HepG2 (cell line): ENCODE measurements at regions not wholly inside any gene's neighbourhood (a gene's known extent, or its start where the extent isn't known, plus 50 kb on each side); places are given as distances from the start of the nearest gene placed in this dataset.

Source experiments
- ATAC-seq: fragments of 200-7000 bp; cut with Tn5 transposase; 3 replicates; pipeline ENCODE4 v1.9.1; 2020; ENCODE audit warnings: mild to moderate bottlenecking, moderate library complexity
- BruUV-seq: library from RNA; stranded (reverse); fragments of 400-500 nt; replicated peaks from 2 replicates; lab custom pipeline; 2021; lab: Mats Ljungman, UMichigan
- CTCF ChIA-PET: fragments of 300-600 bp; formaldehyde crosslinking; extraction: SDS; loops from one replicate; lab custom pipeline; 2021; ENCODE audit warnings: low total read pairs, inconsistent platforms, low intra/inter-chr PET ratio; lab: Yijun Ruan, JAX
- POLR2A ChIA-PET: fragments of 350-600 bp; sonication (Branson Sonifier 250); formaldehyde crosslinking; loops from one replicate; lab custom pipeline; 2020; ENCODE audit warnings: antibody characterized with exemption, inconsistent platforms; lab: Yijun Ruan, JAX
- DNase-seq: peaks from one replicate; pipeline ENCODE4 v3.0.0-alpha.2; 2015; ENCODE audit warnings: low spot score
- FAIRE-seq: peaks from 3 replicates; lab custom pipeline; 2011; peaks lifted over from hg19 to GRCh38; lab: Jason Lieb, UNC
- H2AFZ ChIP-seq: one replicate; pipeline ENCODE4 v1.6.1; 2011; ENCODE audit warnings: low read length, inconsistent platforms
- H3K27ac ChIP-seq: fragments of 300-600 bp; 3 replicates; pipeline ENCODE4 v1.8.0; 2011; ENCODE audit warnings: mixed run types, mild to moderate bottlenecking, mixed read lengths, low read length, inconsistent platforms; ENCODE audit not compliant: insufficient read depth; ENCODE audit errors: extremely low read length
- H3K27me3 ChIP-seq, 2 experiments: fragments of 200-600 bp in 1 of 2; 2 replicates in 1 of 2; 3 replicates in 1 of 2; pipeline versions ENCODE4 v1.6.0 to v1.8.0; 2011; ENCODE audit warnings: low read length in 2 of 2, mild to moderate bottlenecking in 2 of 2, moderate library complexity in 2 of 2, inconsistent platforms in 1 of 2; ENCODE audit not compliant: insufficient read depth in 2 of 2, control insufficient read depth in 1 of 2
- H3K36me3 ChIP-seq, 2 experiments: fragments of 200-600 bp in 1 of 2; replicated peaks in 1 of 2; 2 replicates in 1 of 2; 3 replicates in 1 of 2; pipeline versions ENCODE4 v1.5.1 to v1.8.0; 2011; ENCODE audit warnings: low read length in 2 of 2, inconsistent platforms in 1 of 2; ENCODE audit not compliant: insufficient read depth in 2 of 2, control insufficient read depth in 1 of 2
- H3K4me1 ChIP-seq: 2 replicates; pipeline ENCODE4 v1.5.1; 2012; ENCODE audit warnings: low read length, inconsistent platforms; ENCODE audit not compliant: insufficient read depth
- H3K4me2 ChIP-seq: 2 replicates; pipeline ENCODE4 v1.6.0; 2011; ENCODE audit warnings: low read depth, low read length, inconsistent platforms
- H3K4me3 ChIP-seq, 3 experiments: fragments of 200-600 bp in 1 of 3; sonication (generic), shearing (Covaris generic) in 1 of 3; replicated peaks in 1 of 3; 2 replicates each; pipeline ENCODE4 v1.5.1; 2011 to 2016; ENCODE audit warnings: low read length in 3 of 3, inconsistent platforms in 2 of 3, low read depth in 2 of 3, mild to moderate bottlenecking in 2 of 3, control low read depth in 1 of 3, mixed read lengths in 1 of 3; ENCODE audit not compliant: insufficient read depth in 1 of 3
- H3K79me2 ChIP-seq: one replicate; pipeline ENCODE4 v1.6.1; 2011; ENCODE audit warnings: low read length, inconsistent platforms; ENCODE audit not compliant: insufficient read depth
- H3K9ac ChIP-seq: 2 replicates; pipeline ENCODE4 v1.6.0; 2011; ENCODE audit warnings: mild to moderate bottlenecking, low read depth, low read length, inconsistent platforms; ENCODE audit not compliant: insufficient read depth
- H3K9me3 ChIP-seq: 2 replicates; pipeline ENCODE4 v1.5.1; 2012; ENCODE audit warnings: mild to moderate bottlenecking, low read length
- H4K20me1 ChIP-seq: 2 replicates; pipeline ENCODE4 v1.6.0; 2011; ENCODE audit warnings: inconsistent platforms, mild to moderate bottlenecking, low read length, moderate library complexity; ENCODE audit not compliant: insufficient read depth
- KDM3A ChIP-seq: IDR thresholded peaks from 2 replicates; pipeline ENCODE4 v1.6.1; 2018; ENCODE audit warnings: low read depth, missing compliant biosample characterization
- MTA1 ChIP-seq: sonication (generic); formaldehyde crosslinking; IDR thresholded peaks from 2 replicates; pipeline ENCODE4 v1.4.0; 2020; ENCODE audit warnings: missing genetic modification reagents, mild to moderate bottlenecking, borderline replicate concordance
- RXRB ChIP-seq: IDR thresholded peaks from 2 replicates; pipeline ENCODE4 v1.6.1; 2016; ENCODE audit warnings: borderline replicate concordance, missing genetic modification reagents, missing compliant biosample characterization
- SAP130 ChIP-seq: IDR thresholded peaks from 2 replicates; pipeline ENCODE4 v1.6.1; 2016; ENCODE audit warnings: low read depth
- TRIM24 ChIP-seq: sonication (generic); formaldehyde crosslinking; IDR thresholded peaks from 2 replicates; pipeline ENCODE4 v1.8.0; 2022; ENCODE audit warnings: mild to moderate bottlenecking, missing genetic modification reagents
- ZNF224 ChIP-seq: sonication (generic); formaldehyde crosslinking; IDR thresholded peaks from 2 replicates; pipeline ENCODE4 v1.5.0; 2020; ENCODE audit warnings: mild to moderate bottlenecking, missing genetic modification reagents
- ZNF260 ChIP-seq: sonication (generic); formaldehyde crosslinking; IDR thresholded peaks from 2 replicates; pipeline ENCODE4 v1.4.0; 2020; ENCODE audit warnings: missing genetic modification reagents, low read depth, mild to moderate bottlenecking, borderline replicate concordance
- ZNF30 ChIP-seq: sonication (generic); formaldehyde crosslinking; IDR thresholded peaks from 2 replicates; pipeline ENCODE4 v1.5.0; 2020; ENCODE audit warnings: mild to moderate bottlenecking, missing genetic modification reagents
- WGBS: methylation state at CpG from one replicate; pipeline ENCODE4 v1.1.6; 2017; ENCODE audit warnings: low lambda C conversion rate; 5-methylcytosine and 5-hydroxymethylcytosine counted together
- in situ Hi-C: cut with HindIII; loops from 2 replicates; pipeline ENCODE4 v1.10.0; 2017; ENCODE audit warnings: low pct_unique_long_range_greater_than_20kb; ENCODE audit not compliant: extremely low pct_ligation_motif_present
- intact Hi-C: fragments of 100-400 bp; cut with micrococcal nuclease; formaldehyde crosslinking; loops from one replicate; pipeline ENCODE4 v1.10.0; 2022; ENCODE audit not compliant: unreplicated experiment
- TF ChIP-seq, protein P1 (sequence below): sonication (generic); formaldehyde crosslinking; IDR thresholded peaks from 2 replicates; pipeline ENCODE4 v1.5.0; 2020; ENCODE audit warnings: mild to moderate bottlenecking, missing genetic modification reagents
- TF ChIP-seq, protein P2 (sequence below): sonication (generic); formaldehyde crosslinking; IDR thresholded peaks from 2 replicates; pipeline ENCODE4 v1.5.0; 2020; ENCODE audit warnings: missing genetic modification reagents
- TF ChIP-seq, protein P3 (sequence below): sonication (generic); formaldehyde crosslinking; IDR thresholded peaks from 2 replicates; pipeline ENCODE4 v1.5.1; 2020; ENCODE audit warnings: missing genetic modification reagents, mild to moderate bottlenecking, borderline replicate concordance
- TF ChIP-seq, protein P4 (sequence below): IDR thresholded peaks from 2 replicates; pipeline ENCODE4 v1.6.1; 2016; ENCODE audit warnings: missing genetic modification reagents, missing compliant biosample characterization
- TF ChIP-seq, protein P5 (sequence below): sonication (generic); formaldehyde crosslinking; IDR thresholded peaks from 2 replicates; pipeline ENCODE4 v1.4.0; 2020; ENCODE audit warnings: missing genetic modification reagents
- TF ChIP-seq, protein P6 (sequence below): sonication (generic); formaldehyde crosslinking; IDR thresholded peaks from 2 replicates; pipeline ENCODE4 v1.8.0; 2022; ENCODE audit warnings: mild to moderate bottlenecking, missing genetic modification reagents, borderline replicate concordance

DNA sequence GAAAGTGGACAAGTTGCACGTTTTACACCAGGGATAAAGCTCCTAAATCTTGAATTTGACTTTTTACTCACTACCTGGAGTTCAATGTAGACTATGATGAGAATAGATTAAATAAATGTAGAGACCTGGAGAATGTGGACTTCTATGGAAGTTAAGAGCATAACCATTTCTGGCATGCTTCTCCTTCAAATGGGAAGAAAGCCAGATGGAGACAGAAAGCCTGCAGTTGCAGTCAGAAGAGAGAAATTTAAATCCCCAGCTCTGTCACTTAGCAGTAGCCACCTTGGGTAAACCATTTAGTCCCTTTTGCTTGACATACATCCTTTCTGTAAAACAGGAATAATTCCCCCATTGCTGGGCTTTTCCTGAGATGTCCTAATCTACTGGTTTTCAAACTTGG, 355.3 kb upstream of the AUTS2 start:
- WGBS: 0% methylated on average over 1 of the region's 1 CpG
- H3K4me2 ChIP-seq: no peak overlapping the region
- H3K9ac ChIP-seq: no peak overlapping the region
- no TSS peak for BruUV-seq
- ChIA-PET POLR2A (no interaction called here), CTCF (no interaction called here)
- H4K20me1 ChIP-seq: no peaks in the 10 kb centered on the region
- FAIRE-seq (no peak), DNase-seq (no peak), ATAC-seq (no peak)
- H3K27me3 ChIP-seq: no peaks in the 10 kb centered on the region
- no peak overlapping the region for H3K4me3 ChIP-seq
- no peaks in the 10 kb centered on the region for H3K79me2 ChIP-seq
- intact Hi-C loops: no loop called here
- in situ Hi-C loops: no loop called here
- peaks cover 2% of the 10 kb centered on the region for H3K4me1 ChIP-seq
- H3K36me3 ChIP-seq: no peaks in the 10 kb centered on the region
- no peak overlapping the region for H3K27ac ChIP-seq
- H2AFZ ChIP-seq: no peak overlapping the region
- peaks cover 5% of the 10 kb centered on the region; the same call in 1 of the 2 replicates for H3K9me3 ChIP-seq
- TF ChIP-seq, protein P1, sequence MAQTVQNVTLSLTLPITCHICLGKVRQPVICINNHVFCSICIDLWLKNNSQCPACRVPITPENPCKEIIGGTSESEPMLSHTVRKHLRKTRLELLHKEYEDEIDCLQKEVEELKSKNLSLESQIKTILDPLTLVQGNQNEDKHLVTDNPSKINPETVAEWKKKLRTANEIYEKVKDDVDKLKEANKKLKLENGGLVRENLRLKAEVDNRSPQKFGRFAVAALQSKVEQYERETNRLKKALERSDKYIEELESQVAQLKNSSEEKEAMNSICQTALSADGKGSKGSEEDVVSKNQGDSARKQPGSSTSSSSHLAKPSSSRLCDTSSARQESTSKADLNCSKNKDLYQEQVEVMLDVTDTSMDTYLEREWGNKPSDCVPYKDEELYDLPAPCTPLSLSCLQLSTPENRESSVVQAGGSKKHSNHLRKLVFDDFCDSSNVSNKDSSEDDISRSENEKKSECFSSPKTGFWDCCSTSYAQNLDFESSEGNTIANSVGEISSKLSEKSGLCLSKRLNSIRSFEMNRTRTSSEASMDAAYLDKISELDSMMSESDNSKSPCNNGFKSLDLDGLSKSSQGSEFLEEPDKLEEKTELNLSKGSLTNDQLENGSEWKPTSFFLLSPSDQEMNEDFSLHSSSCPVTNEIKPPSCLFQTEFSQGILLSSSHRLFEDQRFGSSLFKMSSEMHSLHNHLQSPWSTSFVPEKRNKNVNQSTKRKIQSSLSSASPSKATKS: no peak
- TF ChIP-seq, protein P2, sequence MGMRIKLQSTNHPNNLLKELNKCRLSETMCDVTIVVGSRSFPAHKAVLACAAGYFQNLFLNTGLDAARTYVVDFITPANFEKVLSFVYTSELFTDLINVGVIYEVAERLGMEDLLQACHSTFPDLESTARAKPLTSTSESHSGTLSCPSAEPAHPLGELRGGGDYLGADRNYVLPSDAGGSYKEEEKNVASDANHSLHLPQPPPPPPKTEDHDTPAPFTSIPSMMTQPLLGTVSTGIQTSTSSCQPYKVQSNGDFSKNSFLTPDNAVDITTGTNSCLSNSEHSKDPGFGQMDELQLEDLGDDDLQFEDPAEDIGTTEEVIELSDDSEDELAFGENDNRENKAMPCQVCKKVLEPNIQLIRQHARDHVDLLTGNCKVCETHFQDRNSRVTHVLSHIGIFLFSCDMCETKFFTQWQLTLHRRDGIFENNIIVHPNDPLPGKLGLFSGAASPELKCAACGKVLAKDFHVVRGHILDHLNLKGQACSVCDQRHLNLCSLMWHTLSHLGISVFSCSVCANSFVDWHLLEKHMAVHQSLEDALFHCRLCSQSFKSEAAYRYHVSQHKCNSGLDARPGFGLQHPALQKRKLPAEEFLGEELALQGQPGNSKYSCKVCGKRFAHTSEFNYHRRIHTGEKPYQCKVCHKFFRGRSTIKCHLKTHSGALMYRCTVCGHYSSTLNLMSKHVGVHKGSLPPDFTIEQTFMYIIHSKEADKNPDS (CRISPR knock-in tag): no peak
- TF ChIP-seq, protein P3, sequence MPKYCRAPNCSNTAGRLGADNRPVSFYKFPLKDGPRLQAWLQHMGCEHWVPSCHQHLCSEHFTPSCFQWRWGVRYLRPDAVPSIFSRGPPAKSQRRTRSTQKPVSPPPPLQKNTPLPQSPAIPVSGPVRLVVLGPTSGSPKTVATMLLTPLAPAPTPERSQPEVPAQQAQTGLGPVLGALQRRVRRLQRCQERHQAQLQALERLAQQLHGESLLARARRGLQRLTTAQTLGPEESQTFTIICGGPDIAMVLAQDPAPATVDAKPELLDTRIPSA: no peak
- TF ChIP-seq, protein P4, sequence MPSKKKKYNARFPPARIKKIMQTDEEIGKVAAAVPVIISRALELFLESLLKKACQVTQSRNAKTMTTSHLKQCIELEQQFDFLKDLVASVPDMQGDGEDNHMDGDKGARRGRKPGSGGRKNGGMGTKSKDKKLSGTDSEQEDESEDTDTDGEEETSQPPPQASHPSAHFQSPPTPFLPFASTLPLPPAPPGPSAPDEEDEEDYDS (CRISPR knock-in tag): no peak
- TF ChIP-seq, protein P5, sequence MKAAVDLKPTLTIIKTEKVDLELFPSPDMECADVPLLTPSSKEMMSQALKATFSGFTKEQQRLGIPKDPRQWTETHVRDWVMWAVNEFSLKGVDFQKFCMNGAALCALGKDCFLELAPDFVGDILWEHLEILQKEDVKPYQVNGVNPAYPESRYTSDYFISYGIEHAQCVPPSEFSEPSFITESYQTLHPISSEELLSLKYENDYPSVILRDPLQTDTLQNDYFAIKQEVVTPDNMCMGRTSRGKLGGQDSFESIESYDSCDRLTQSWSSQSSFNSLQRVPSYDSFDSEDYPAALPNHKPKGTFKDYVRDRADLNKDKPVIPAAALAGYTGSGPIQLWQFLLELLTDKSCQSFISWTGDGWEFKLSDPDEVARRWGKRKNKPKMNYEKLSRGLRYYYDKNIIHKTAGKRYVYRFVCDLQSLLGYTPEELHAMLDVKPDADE (CRISPR knock-in tag): no peak
- TF ChIP-seq MTA1 (CRISPR knock-in tag) (no peak), ZNF30 (no peak), TRIM24 (CRISPR knock-in tag) (no peak), KDM3A (CRISPR knock-in tag) (no peak), SAP130 (CRISPR knock-in tag) (no peak), RXRB (CRISPR knock-in tag) (no peak), ZNF224 (no peak), ZNF260 (CRISPR knock-in tag) (no peak)
- TF ChIP-seq, protein P6, sequence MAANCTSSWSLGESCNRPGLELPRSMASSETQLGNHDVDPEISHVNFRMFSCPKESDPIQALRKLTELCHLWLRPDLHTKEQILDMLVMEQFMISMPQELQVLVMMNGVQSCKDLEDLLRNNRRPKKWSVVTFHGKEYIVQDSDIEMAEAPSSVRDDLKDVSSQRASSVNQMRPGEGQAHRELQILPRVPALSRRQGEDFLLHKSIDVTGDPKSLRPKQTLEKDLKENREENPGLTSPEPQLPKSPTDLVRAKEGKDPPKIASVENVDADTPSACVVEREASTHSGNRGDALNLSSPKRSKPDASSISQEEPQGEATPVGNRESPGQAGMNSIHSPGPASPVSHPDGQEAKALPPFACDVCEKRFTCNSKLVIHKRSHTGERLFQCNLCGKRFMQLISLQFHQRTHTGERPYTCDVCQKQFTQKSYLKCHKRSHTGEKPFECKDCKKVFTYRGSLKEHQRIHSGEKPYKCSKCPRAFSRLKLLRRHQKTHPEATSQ (CRISPR knock-in tag): no peak
